GM12891 (cell line): ENCODE measurements at regions not wholly inside any gene's neighbourhood (a gene's known extent, or its start where the extent isn't known, plus 50 kb on each side); places are given as distances from the start of the nearest gene placed in this dataset.

ENCODE experiments used
- DNase-seq: peaks from one replicate; pipeline ENCODE4 v3.0.0; 2011; ENCODE audit warnings: low spot score; ENCODE audit not compliant: insufficient read length
- FAIRE-seq: peaks from 2 replicates; lab custom pipeline; 2011; peaks lifted over from hg19 to GRCh38; lab: Jason Lieb, UNC
- PAX5 ChIP-seq: IDR thresholded peaks from 2 replicates; pipeline ENCODE4 v1.6.1; 2011; ENCODE audit warnings: low read length, moderate library complexity, mild to moderate bottlenecking; ENCODE audit not compliant: insufficient read depth, severe bottlenecking
- POLR2A ChIP-seq: IDR thresholded peaks from 2 replicates; pipeline ENCODE4 v1.6.1; 2011; ENCODE audit warnings: low read depth, low read length, control low read depth
- POLR2AphosphoS5 ChIP-seq: IDR thresholded peaks from 2 replicates; pipeline ENCODE4 v1.6.1; 2011; ENCODE audit warnings: low read depth, low read length, control low read depth
- POU2F2 ChIP-seq: IDR thresholded peaks from 2 replicates; pipeline ENCODE4 v1.6.1; 2011; ENCODE audit warnings: low read depth, mild to moderate bottlenecking, control low read depth, low read length, moderate library complexity
- SPI1 ChIP-seq: IDR thresholded peaks from 2 replicates; pipeline ENCODE4 v1.6.1; 2011; ENCODE audit warnings: low read depth, low read length, control low read depth
- TAF1 ChIP-seq: IDR thresholded peaks from 2 replicates; pipeline ENCODE4 v1.6.1; 2011; ENCODE audit warnings: low read depth, low read length, control low read depth

- FAIRE-seq (no peak), DNase-seq (no peak)
- no peak for TF ChIP-seq POLR2AphosphoS5
- no peak for TF ChIP-seq PAX5
- no peak for TF ChIP-seq POLR2A
- no peak for TF ChIP-seq SPI1
- TF ChIP-seq POU2F2, result no peak
- no peak for TF ChIP-seq TAF1
Measured at GRCh38 chr11:119875841-119876600, 147.0 kb upstream of the NECTIN1 start.

GRCh38 chr11:119874660-119875238 is 145.7 kb upstream of the NECTIN1 start:
- no peak for DNase-seq
- TF ChIP-seq POLR2AphosphoS5 (no peak), SPI1 (no peak), TAF1 (no peak), PAX5 (no peak), POLR2A (no peak), POU2F2 (no peak)
- FAIRE-seq, result no peak

GRCh38 chr11:119873761-119874421 is 144.9 kb upstream of the NECTIN1 start:
- FAIRE-seq, result no peak
- no peak for DNase-seq

GRCh38 chr11:119872611-119873310 is 143.8 kb upstream of the NECTIN1 start:
- no peak for DNase-seq
- TF ChIP-seq SPI1 (no peak), TAF1 (no peak), POU2F2 (no peak), POLR2A (no peak), POLR2AphosphoS5 (no peak), PAX5 (no peak)
- FAIRE-seq, result no peak

More at GRCh38 chr11:119873761-119874421, 144.9 kb upstream of the NECTIN1 start:
- TF ChIP-seq POU2F2 (no peak), TAF1 (no peak), POLR2AphosphoS5 (no peak), PAX5 (no peak), POLR2A (no peak), SPI1 (no peak)

- DNase-seq, result no peak
- FAIRE-seq, result no peak
- no peak for TF ChIP-seq POLR2A
- TF ChIP-seq TAF1, result no peak
- no peak for TF ChIP-seq PAX5
- no peak for TF ChIP-seq POU2F2
- TF ChIP-seq SPI1, result no peak
- no peak for TF ChIP-seq POLR2AphosphoS5
Measured at GRCh38 chr11:119865661-119866156, 136.7 kb upstream of the NECTIN1 start.

GRCh38 chr11:119864836-119865235 is 135.8 kb upstream of the NECTIN1 start:
- no peak for FAIRE-seq
- TF ChIP-seq POLR2A (no peak), TAF1 (no peak), SPI1 (no peak), PAX5 (no peak), POLR2AphosphoS5 (no peak), POU2F2 (no peak)
- no peak for DNase-seq

- no peak for TF ChIP-seq POU2F2
- TF ChIP-seq SPI1, result no peak
- TF ChIP-seq POLR2A, result no peak
- TF ChIP-seq TAF1, result no peak
- no peak for TF ChIP-seq PAX5
- TF ChIP-seq POLR2AphosphoS5, result no peak
- DNase-seq, result no peak
- FAIRE-seq, result no peak
Measured at GRCh38 chr11:119863851-119864601, 135.0 kb upstream of the NECTIN1 start.

- TF ChIP-seq POLR2AphosphoS5, result no peak
- TF ChIP-seq SPI1, result no peak
- no peak for TF ChIP-seq POLR2A
- TF ChIP-seq PAX5, result no peak
- TF ChIP-seq POU2F2, result no peak
- TF ChIP-seq TAF1, result no peak
- FAIRE-seq (no peak), DNase-seq (no peak)
Measured at GRCh38 chr11:119863236-119863635, 134.2 kb upstream of the NECTIN1 start.
